OCI-LY3 (cell line): ENCODE measurements at regions not wholly inside any gene's neighbourhood (a gene's known extent, or its start where the extent isn't known, plus 50 kb on each side); places are given as distances from the start of the nearest gene placed in this dataset.

ENCODE experiments used
- CTCF ChIP-seq: fragments of 200-600, 300-600 bp; sonication (generic); IDR thresholded peaks from 2 replicates; pipeline ENCODE4 v1.5.1; 2014; ENCODE audit warnings: antibody characterized with exemption, low read length, low read depth
- EZH2phosphoT487 ChIP-seq: fragments of 200-600 bp; shearing (Covaris generic); IDR thresholded peaks from 2 replicates; pipeline ENCODE4 v1.6.1; 2018; ENCODE audit warnings: antibody characterized with exemption, mixed run types, low read depth

- no peak for TF ChIP-seq CTCF
- TF ChIP-seq EZH2phosphoT487, result no peak
These were observed 368.2 kb downstream of the CDH2 start for GRCh38 chr18:27808683-27809082.
